ENCODE measurements at regions not wholly inside any gene's neighbourhood (a gene's known extent, or its start where the extent isn't known, plus 50 kb on each side); places are given as distances from the start of the nearest gene placed in this dataset.

- no peak for DNase-seq (ENCODE audit: low read depth)
- no peaks in the 10 kb centered on the region for H3K36me3 ChIP-seq (ENCODE audit: control insufficient read depth, insufficient read depth, low read length)
- no peak for TF ChIP-seq CTCF (IDR thresholded peaks at IDR 0.05; ENCODE audit: insufficient read depth, low read length, severe bottlenecking)
- no peak overlapping the region for H3K4me3 ChIP-seq (ENCODE audit: low read depth, low read length)
- H3K27me3 ChIP-seq (ENCODE audit: control insufficient read depth, insufficient read depth, low read length), result no peaks in the 10 kb centered on the region
- no peak for FAIRE-seq
Observed at GRCh38 chr12:93300611-93301021, 77.1 kb upstream of the NUDT4 start.

GRCh38 chr12:93302331-93303229, 75.1 kb upstream of the NUDT4 start:
- Histone ChIP-seq H3K27me3 (ENCODE audit: control insufficient read depth, insufficient read depth, low read length) (no peaks in the 10 kb centered on the region), H3K4me3 (ENCODE audit: low read depth, low read length) (no peak overlapping the region), H3K36me3 (ENCODE audit: control insufficient read depth, insufficient read depth, low read length) (no peaks in the 10 kb centered on the region)
- no peak for FAIRE-seq
- no peak for TF ChIP-seq CTCF (IDR thresholded peaks at IDR 0.05; ENCODE audit: insufficient read depth, low read length, severe bottlenecking)
- DNase-seq (ENCODE audit: low read depth), result no peak

- no peaks in the 10 kb centered on the region for H3K36me3 ChIP-seq (ENCODE audit: control insufficient read depth, insufficient read depth, low read length)
- no peak overlapping the region for H3K4me3 ChIP-seq (ENCODE audit: low read depth, low read length)
- H3K27me3 ChIP-seq (ENCODE audit: control insufficient read depth, insufficient read depth, low read length), result no peaks in the 10 kb centered on the region
- no peak for FAIRE-seq
- no peak for TF ChIP-seq CTCF (IDR thresholded peaks at IDR 0.05; ENCODE audit: insufficient read depth, low read length, severe bottlenecking)
- no peak for DNase-seq (ENCODE audit: low read depth)
Observed at GRCh38 chr12:93306636-93307035, 71.1 kb upstream of the NUDT4 start.

- H3K27me3 ChIP-seq (ENCODE audit: control insufficient read depth, insufficient read depth, low read length), result no peaks in the 10 kb centered on the region
- no peak overlapping the region for H3K4me3 ChIP-seq (ENCODE audit: low read depth, low read length)
- TF ChIP-seq CTCF (IDR thresholded peaks at IDR 0.05; ENCODE audit: insufficient read depth, low read length, severe bottlenecking), result no peak
- FAIRE-seq, result no peak
- no peaks in the 10 kb centered on the region for H3K36me3 ChIP-seq (ENCODE audit: control insufficient read depth, insufficient read depth, low read length)
- no peak for DNase-seq (ENCODE audit: low read depth)
Observed at GRCh38 chr12:93308281-93308680, 69.4 kb upstream of the NUDT4 start.

GRCh38 chr12:93311827-93312226, 65.9 kb upstream of the NUDT4 start:
- DNase-seq (ENCODE audit: low read depth), result no peak
- TF ChIP-seq CTCF (IDR thresholded peaks at IDR 0.05; ENCODE audit: insufficient read depth, low read length, severe bottlenecking), result no peak
- Histone ChIP-seq H3K4me3 (ENCODE audit: low read depth, low read length) (no peak overlapping the region), H3K36me3 (ENCODE audit: control insufficient read depth, insufficient read depth, low read length) (no peaks in the 10 kb centered on the region), H3K27me3 (ENCODE audit: control insufficient read depth, insufficient read depth, low read length) (no peaks in the 10 kb centered on the region)
- no peak for FAIRE-seq

GRCh38 chr12:93314177-93314497, 63.6 kb upstream of the NUDT4 start:
- no peak for TF ChIP-seq CTCF (IDR thresholded peaks at IDR 0.05; ENCODE audit: insufficient read depth, low read length, severe bottlenecking)
- no peaks in the 10 kb centered on the region for H3K27me3 ChIP-seq (ENCODE audit: control insufficient read depth, insufficient read depth, low read length)
- no peak overlapping the region for H3K4me3 ChIP-seq (ENCODE audit: low read depth, low read length)
- H3K36me3 ChIP-seq (ENCODE audit: control insufficient read depth, insufficient read depth, low read length), result no peaks in the 10 kb centered on the region
- no peak for DNase-seq (ENCODE audit: low read depth)
- FAIRE-seq, result no peak
